Stimulated activated CD8-positive, alpha-beta memory T cell treated with anti-CD3 and anti-CD28 coated beads, Interleukin-12 subunit alpha, Interleukin-12 subunit beta, amount 100 ng/mL, for 24 hours (primary cell): ENCODE measurements at regions not wholly inside any gene's neighbourhood (a gene's known extent, or its start where the extent isn't known, plus 50 kb on each side); places are given as distances from the start of the nearest gene placed in this dataset.

Source experiments
- DNase-seq: peaks from one replicate; pipeline ENCODE4 v3.0.0-alpha.2; 2020; ENCODE audit errors: extremely low read depth

GRCh38 chr9:120292606-120293005, 287.4 kb downstream of the CDK5RAP2 start:
- no peak for DNase-seq

- DNase-seq, result no peak
These were observed 288.9 kb downstream of the CDK5RAP2 start for GRCh38 chr9:120291050-120291449.

GRCh38 chr9:120289990-120290975, 289.7 kb downstream of the CDK5RAP2 start:
- no peak for DNase-seq

- no peak for DNase-seq
These were observed 290.9 kb downstream of the CDK5RAP2 start for GRCh38 chr9:120289098-120289497.

- no peak for DNase-seq
These were observed 293.4 kb downstream of the CDK5RAP2 start for GRCh38 chr9:120286530-120286929.

GRCh38 chr9:120284821-120285220, 295.1 kb downstream of the CDK5RAP2 start:
- no peak for DNase-seq

- DNase-seq, result no peak
These were observed 298.3 kb downstream of the CDK5RAP2 start for GRCh38 chr9:120281665-120282064.

GRCh38 chr9:120267929-120268328, 312.0 kb downstream of the CDK5RAP2 start:
- DNase-seq, result no peak

- no peak for DNase-seq
These were observed 314.2 kb downstream of the CDK5RAP2 start for GRCh38 chr9:120265791-120266190.

- DNase-seq, result no peak
These were observed 315.4 kb downstream of the CDK5RAP2 start for GRCh38 chr9:120264528-120264927.

- no peak for DNase-seq
These were observed 316.1 kb downstream of the CDK5RAP2 start for GRCh38 chr9:120263836-120264235.

- no peak for DNase-seq
These were observed 318.5 kb downstream of the CDK5RAP2 start for GRCh38 chr9:120261419-120261818.

- no peak for DNase-seq
These were observed 320.9 kb downstream of the CDK5RAP2 start for GRCh38 chr9:120259100-120259499.

- DNase-seq, result no peak
These were observed 321.9 kb downstream of the CDK5RAP2 start for GRCh38 chr9:120258096-120258495.

GRCh38 chr9:120257483-120257882, 322.5 kb downstream of the CDK5RAP2 start:
- DNase-seq, result no peak

GRCh38 chr9:120256146-120256545, 323.8 kb downstream of the CDK5RAP2 start:
- DNase-seq, result no peak

- no peak for DNase-seq
These were observed 327.7 kb downstream of the CDK5RAP2 start for GRCh38 chr9:120252248-120252647.

GRCh38 chr9:120242116-120242811, 337.7 kb downstream of the CDK5RAP2 start:
- no peak for DNase-seq

GRCh38 chr9:120236596-120236995, 343.4 kb downstream of the CDK5RAP2 start:
- DNase-seq, result no peak

- no peak for DNase-seq
These were observed 344.9 kb downstream of the CDK5RAP2 start for GRCh38 chr9:120235081-120235480.

GRCh38 chr9:120230227-120230626, 349.7 kb downstream of the CDK5RAP2 start:
- DNase-seq, result no peak

- DNase-seq, result no peak
These were observed 358.1 kb downstream of the CDK5RAP2 start for GRCh38 chr9:120221844-120222243.

- DNase-seq, result no peak
These were observed 365.6 kb downstream of the CDK5RAP2 start for GRCh38 chr9:120214332-120214731.
